ENCODE measurements at regions not wholly inside any gene's neighbourhood (a gene's known extent, or its start where the extent isn't known, plus 50 kb on each side); places are given as distances from the start of the nearest gene placed in this dataset.

DNA sequence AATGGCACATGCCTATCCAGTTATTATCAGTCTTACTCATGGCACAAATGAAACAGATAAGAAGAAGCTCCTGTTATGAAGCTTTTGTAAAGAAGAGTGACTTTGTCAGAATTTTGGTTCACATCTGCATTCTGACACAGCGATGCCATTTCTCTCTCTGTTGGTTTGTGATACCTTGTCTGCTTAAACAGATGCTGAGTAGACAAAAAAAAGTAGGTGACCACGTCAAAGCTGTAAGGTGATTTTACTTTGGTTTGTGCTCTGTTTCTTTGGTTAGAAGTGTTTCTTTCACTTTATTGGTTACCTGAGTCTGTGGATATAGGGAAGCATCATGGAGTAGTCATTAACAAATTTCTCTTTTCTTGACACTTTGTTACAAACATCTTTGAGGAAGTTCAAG lies 422.3 kb upstream of the ADAMTSL1 start:
- DNase-seq (ENCODE audit: low spot score): no peak
- TF ChIP-seq, protein P1, sequence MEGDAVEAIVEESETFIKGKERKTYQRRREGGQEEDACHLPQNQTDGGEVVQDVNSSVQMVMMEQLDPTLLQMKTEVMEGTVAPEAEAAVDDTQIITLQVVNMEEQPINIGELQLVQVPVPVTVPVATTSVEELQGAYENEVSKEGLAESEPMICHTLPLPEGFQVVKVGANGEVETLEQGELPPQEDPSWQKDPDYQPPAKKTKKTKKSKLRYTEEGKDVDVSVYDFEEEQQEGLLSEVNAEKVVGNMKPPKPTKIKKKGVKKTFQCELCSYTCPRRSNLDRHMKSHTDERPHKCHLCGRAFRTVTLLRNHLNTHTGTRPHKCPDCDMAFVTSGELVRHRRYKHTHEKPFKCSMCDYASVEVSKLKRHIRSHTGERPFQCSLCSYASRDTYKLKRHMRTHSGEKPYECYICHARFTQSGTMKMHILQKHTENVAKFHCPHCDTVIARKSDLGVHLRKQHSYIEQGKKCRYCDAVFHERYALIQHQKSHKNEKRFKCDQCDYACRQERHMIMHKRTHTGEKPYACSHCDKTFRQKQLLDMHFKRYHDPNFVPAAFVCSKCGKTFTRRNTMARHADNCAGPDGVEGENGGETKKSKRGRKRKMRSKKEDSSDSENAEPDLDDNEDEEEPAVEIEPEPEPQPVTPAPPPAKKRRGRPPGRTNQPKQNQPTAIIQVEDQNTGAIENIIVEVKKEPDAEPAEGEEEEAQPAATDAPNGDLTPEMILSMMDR (IDR thresholded peaks at IDR 0.05; ENCODE audit: unreplicated experiment): no peak
- Mint-ChIP-seq H3K36me3 (ENCODE audit: low read depth, unreplicated experiment) (no peaks in the 10 kb centered on the region), H3K9me3 (ENCODE audit: unreplicated experiment) (no peaks in the 10 kb centered on the region), H3K27me3 (ENCODE audit: unreplicated experiment) (peaks cover 3% of the 10 kb centered on the region), H3K4me3 (ENCODE audit: unreplicated experiment) (no peak overlapping the region), H3K4me1 (ENCODE audit: unreplicated experiment) (no peaks in the 10 kb centered on the region), H3K27ac (ENCODE audit: unreplicated experiment) (no peak overlapping the region)

DNA sequence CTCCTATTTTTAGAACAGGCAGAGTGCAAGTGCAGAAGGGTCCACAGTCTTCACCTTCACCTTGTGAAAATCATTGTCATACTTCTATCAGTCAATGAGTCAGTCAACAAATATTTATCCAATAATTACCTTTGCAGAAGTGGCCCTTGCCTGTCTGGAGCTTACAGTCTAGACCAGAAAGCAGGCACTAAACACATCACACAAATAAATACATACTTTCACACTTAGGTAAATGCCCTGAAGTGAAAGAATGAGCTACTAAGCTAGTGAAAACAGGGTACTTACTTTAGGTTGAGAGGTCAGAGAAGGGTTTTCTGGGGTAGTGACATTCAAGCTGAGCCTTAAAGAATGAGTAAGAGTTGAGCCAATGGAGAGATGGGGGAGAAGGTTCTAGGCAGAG lies 421.9 kb upstream of the ADAMTSL1 start:
- H3K4me3 Mint-ChIP-seq (ENCODE audit: unreplicated experiment): no peak overlapping the region
- no peaks in the 10 kb centered on the region for H3K4me1 Mint-ChIP-seq (ENCODE audit: unreplicated experiment)
- no peaks in the 10 kb centered on the region for H3K9me3 Mint-ChIP-seq (ENCODE audit: unreplicated experiment)
- no peaks in the 10 kb centered on the region for H3K36me3 Mint-ChIP-seq (ENCODE audit: low read depth, unreplicated experiment)
- peaks cover 3% of the 10 kb centered on the region for H3K27me3 Mint-ChIP-seq (ENCODE audit: unreplicated experiment)
- no peak overlapping the region for H3K27ac Mint-ChIP-seq (ENCODE audit: unreplicated experiment)
- TF ChIP-seq, protein P1 (IDR thresholded peaks at IDR 0.05; ENCODE audit: unreplicated experiment): no peak
- DNase-seq (ENCODE audit: low spot score): no peak

DNA sequence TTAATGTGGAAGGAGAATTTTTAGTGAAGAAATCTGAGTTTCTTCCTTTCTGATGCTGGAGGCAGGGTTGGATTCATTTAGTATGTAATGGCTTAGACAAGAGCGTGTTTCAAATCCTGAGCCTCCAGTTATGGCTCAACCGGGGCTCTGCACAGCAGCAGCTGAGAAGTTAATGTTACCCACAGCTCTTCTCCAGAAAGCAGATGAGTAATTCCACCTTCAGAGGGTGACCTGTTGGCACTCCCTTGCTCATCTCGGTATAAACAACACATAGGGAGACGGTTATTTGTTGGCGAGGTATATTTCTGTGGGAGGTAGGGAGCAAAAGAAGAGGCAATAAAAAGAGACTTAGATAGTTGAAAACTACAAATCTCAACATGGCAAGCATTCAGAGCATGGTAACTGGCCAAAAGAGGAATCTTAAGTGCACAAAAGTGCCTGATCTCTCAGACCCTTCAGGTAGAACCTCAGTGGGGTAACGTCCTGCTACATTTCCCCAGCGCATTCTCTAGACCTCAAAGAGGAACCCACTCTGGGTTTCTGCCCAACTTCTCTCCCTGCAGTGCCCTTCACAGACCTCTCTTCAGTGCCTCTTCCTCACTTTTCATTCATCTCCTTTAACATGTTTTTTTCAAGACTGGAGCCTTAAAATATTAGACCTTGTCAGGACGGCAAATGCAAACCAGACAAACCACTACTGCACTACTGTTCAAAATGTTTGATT lies 417.5 kb upstream of the ADAMTSL1 start:
- no peaks in the 10 kb centered on the region for H3K36me3 Mint-ChIP-seq (ENCODE audit: low read depth, unreplicated experiment)
- H3K4me1 Mint-ChIP-seq (ENCODE audit: unreplicated experiment): no peaks in the 10 kb centered on the region
- TF ChIP-seq, protein P1 (IDR thresholded peaks at IDR 0.05; ENCODE audit: unreplicated experiment): no peak
- H3K27ac Mint-ChIP-seq (ENCODE audit: unreplicated experiment): no peak overlapping the region
- peaks cover 2% of the 10 kb centered on the region for H3K27me3 Mint-ChIP-seq (ENCODE audit: unreplicated experiment)
- H3K9me3 Mint-ChIP-seq (ENCODE audit: unreplicated experiment): no peaks in the 10 kb centered on the region
- no peak overlapping the region for H3K4me3 Mint-ChIP-seq (ENCODE audit: unreplicated experiment)
- DNase-seq (ENCODE audit: low spot score): no peak

DNA sequence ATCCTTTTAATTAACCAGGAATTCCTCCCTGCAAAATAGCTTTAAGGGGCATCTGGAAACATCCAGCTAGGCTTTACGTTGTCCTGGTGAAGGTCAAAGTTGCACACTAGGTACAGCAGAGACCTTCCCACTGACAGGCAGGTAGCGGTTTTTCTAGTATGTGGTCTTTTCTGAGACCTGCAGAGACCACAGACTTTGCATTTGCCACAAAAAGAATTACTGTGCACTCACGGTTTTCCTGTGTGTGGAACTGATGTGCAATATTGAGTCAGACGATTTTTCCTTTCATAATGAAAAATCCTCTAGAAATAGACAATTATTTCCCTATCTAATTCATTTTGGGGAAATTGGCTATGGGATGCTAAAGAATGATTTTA lies 417.0 kb upstream of the ADAMTSL1 start:
- Mint-ChIP-seq H3K27ac (ENCODE audit: unreplicated experiment) (no peak overlapping the region), H3K27me3 (ENCODE audit: unreplicated experiment) (peaks cover 2% of the 10 kb centered on the region), H3K36me3 (ENCODE audit: low read depth, unreplicated experiment) (no peaks in the 10 kb centered on the region), H3K9me3 (ENCODE audit: unreplicated experiment) (no peaks in the 10 kb centered on the region), H3K4me3 (ENCODE audit: unreplicated experiment) (no peak overlapping the region), H3K4me1 (ENCODE audit: unreplicated experiment) (no peaks in the 10 kb centered on the region)
- DNase-seq (ENCODE audit: low spot score): no peak
- TF ChIP-seq, protein P1 (IDR thresholded peaks at IDR 0.05; ENCODE audit: unreplicated experiment): no peak

DNA sequence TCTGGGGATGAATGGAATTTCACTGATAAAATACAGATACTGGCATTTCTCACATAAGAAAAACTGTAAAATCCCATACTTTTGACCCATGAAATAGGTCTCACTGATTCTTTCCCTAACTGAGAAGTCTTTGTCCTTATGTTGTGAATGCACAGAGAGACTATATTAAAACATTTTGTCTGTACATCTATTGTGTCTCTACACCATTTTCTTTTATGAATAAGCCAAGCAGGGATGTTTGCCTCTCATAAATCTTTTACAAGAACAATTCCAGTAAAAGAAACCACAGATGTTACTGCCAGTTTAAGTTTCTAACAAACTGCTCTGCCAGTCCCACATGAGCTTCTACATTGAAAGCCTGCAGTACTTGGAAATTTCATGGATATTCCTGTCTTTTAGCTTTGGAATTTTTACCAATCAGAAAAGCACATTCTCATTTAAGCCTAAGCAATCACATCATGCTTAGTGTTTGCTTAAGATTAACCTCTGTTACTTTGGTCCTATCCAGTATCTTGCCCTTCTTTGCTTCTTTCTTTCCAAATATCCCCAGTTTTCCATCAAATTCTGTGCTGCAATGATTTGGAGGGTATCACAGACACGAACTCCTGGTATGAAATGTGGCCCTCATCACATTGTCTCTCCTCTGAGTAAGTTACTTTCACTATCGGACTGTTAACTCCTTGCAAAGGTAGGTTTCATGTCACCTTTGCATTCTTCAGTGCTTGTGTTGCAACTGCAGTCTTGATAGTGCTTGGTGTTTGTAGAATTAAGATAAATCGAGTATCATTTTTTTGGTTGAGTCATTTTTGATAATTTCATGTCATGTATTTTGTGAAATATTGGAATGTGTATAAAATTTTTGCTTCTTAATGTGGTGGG lies 415.1 kb upstream of the ADAMTSL1 start:
- H3K27me3 Mint-ChIP-seq (ENCODE audit: unreplicated experiment): no peaks in the 10 kb centered on the region

More for the DNA sequence above, 415.1 kb upstream of the ADAMTSL1 start:
- no peaks in the 10 kb centered on the region for H3K36me3 Mint-ChIP-seq (ENCODE audit: low read depth, unreplicated experiment)
- DNase-seq (ENCODE audit: low spot score): no peak
- no peak overlapping the region for H3K4me3 Mint-ChIP-seq (ENCODE audit: unreplicated experiment)
- H3K27ac Mint-ChIP-seq (ENCODE audit: unreplicated experiment): no peak overlapping the region
- TF ChIP-seq, protein P1 (IDR thresholded peaks at IDR 0.05; ENCODE audit: unreplicated experiment): no peak
- H3K9me3 Mint-ChIP-seq (ENCODE audit: unreplicated experiment): no peaks in the 10 kb centered on the region
- no peaks in the 10 kb centered on the region for H3K4me1 Mint-ChIP-seq (ENCODE audit: unreplicated experiment)

Data from endothelial cell (in vitro differentiated cells).